HG03342 (cell line): ENCODE measurements at regions not wholly inside any gene's neighbourhood (a gene's known extent, or its start where the extent isn't known, plus 50 kb on each side); places are given as distances from the start of the nearest gene placed in this dataset.
A peak's percentile ranks its signal among the peaks of the same experiment; 100 is the strongest.

Experiments used
- ATAC-seq: cut with Tn5 transposase; IDR thresholded peaks from one replicate; pipeline ENCODE4 v1.9.1; 2021; ENCODE audit warnings: mild to moderate bottlenecking, moderate library complexity; ENCODE audit not compliant: unreplicated experiment

DNA sequence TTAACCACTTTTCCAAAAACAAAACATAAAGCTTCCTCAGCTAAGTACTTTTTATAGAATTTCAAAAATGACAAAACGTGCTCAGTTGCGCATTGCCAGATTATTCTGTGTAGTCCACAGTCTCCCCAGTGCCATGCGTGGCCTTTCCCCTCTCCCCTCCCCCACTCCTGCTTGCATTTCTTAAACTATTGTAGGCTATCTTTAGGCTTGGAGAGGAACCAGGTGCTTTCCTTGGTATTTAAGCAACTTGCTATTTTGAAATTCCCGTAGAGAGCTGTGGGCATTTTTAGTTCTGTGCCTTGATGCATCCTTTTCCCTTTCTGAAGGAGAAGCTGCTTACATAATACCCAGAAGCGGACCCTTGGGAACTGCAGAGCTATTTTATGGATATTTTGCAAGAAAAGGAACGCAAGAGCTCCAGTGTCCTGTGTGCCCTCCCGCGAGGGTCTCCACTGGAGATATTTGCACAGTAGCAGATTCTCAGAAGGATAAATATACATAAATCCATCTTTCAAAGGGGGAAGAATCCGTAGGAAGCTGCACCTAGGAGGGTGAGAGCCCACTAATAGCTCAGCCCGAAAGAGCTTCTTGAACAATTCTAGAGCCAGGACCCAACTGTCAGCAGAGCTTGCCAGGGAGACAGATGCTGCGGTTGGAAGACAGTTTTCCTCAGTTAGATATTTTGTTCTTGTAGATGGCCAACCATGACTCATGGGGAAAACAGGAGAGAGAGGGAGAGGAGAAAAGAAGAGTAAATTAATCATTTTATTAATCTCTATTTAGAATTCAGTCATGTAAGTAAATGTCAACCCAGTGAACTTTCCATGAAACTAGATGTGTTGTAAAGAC, 1298.3 kb upstream of the WWC1 start:
- ATAC-seq: no peak

DNA sequence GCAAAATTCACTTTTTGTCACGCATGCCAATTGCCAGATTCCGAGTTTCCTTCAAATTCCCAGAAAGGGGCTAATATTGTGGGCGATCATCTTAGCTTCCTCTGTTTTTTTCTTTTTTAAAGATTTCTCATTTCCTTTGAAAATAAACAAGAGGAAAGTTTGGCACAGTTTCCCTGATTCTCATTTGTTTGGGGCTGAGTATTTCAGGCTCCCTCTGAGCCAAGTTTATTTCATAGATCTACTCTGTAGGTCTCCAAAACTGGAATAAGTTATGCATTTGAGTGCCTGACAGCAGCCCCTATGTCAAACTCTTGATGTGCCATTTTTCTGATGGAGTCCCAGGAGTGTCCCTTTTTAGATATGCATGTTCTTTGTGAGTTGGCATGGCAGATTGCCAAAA, 1297.2 kb upstream of the WWC1 start:
- no peak for ATAC-seq

DNA sequence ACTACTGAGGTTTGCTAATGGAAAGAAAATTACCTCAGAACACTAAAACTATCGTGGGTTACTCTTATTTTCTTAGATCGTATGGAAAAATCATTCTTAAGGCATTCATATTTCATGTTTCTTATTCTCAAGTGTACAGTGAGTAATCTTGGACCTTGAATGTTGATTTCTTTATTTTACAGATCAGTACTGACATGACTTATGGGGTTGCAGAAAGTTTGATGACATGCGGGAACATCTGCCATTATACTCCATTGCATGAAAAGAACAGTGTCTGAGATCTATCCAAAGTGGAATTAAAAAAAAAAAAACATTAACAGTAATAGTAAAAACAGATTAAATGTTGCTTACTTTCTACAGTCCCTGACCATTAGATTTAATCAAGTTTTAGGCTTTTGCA, 1290.2 kb upstream of the WWC1 start:
- ATAC-seq: no peak

DNA sequence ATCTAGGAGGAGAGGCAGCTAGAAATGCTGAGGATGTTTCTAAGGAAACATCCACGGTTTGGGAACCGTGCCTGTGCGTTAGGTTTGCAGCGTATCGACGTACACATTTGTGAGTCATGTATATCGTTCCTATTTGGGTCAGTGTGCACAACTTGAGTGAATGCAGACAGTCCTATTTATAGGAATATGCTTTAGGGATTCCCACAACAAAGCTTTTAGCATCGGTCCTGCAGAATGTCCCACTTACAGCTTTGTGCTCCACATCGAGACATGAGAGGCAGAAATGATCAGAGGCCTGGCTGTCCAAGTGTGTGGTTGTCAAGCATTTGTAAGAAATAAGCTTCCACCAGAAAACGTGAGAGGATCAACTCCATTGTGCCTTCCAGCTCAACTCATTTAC, 1282.7 kb upstream of the WWC1 start:
- no peak for ATAC-seq

DNA sequence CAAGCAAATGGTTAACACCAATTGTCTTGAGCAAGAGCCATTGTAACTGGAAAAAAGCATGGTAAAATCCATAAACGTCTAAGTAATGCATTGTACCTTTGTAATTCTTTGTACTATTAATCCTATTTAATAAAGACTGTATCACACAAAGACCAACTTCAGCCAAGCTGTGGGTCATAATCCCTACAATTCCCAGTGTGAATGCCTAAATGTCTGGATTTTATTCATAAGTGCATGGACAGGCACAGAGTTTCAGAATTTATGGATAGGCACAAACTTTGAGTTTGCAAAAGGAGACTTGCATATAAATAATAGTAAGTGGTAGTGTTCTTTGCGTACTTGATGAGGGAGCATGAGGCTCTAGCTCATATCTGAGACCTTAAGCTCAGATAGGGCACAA, 1280.2 kb upstream of the WWC1 start:
- no peak for ATAC-seq

DNA sequence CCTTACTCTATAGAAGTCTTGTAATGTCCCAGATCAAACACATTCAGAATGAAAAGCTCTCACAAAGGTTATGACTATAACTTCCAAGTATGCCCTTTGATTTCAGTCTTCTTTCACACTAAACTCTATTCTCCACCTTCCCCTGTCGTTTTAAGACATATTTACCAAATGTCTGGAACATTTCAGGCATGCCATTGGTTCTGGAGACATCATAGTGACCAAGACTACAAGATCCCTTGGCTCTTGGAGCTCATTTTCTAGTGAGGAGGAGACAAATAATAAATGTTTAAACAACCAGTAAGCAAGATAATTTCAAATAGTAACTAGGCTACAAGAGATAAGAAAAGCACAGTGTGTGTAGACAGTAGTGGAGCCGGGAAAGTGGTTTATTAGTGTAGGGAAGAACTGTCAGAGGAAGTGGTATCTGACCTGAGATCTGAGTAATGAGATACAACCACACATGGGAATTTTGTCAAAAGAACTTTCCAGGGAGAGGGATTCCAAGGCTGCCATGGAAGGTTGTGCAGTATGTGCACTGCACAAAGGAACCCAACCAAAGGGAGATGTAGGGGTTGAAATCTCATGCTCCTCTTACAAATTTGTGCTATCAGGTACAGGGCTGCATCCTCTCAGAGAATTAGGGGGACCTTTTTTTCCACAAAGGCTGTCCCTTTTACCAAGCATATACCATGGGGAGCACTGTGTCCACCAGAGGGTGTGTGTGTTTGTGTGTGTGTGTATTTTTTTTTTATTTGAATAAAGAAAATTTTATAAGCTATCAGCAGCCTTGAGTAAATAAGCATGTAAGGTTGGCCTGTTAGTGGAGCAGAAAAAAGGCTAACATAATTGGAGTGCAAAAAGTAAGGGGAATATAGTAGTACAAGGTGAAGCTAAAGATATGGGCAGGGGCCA, 1279.1 kb upstream of the WWC1 start:
- ATAC-seq: no peak

DNA sequence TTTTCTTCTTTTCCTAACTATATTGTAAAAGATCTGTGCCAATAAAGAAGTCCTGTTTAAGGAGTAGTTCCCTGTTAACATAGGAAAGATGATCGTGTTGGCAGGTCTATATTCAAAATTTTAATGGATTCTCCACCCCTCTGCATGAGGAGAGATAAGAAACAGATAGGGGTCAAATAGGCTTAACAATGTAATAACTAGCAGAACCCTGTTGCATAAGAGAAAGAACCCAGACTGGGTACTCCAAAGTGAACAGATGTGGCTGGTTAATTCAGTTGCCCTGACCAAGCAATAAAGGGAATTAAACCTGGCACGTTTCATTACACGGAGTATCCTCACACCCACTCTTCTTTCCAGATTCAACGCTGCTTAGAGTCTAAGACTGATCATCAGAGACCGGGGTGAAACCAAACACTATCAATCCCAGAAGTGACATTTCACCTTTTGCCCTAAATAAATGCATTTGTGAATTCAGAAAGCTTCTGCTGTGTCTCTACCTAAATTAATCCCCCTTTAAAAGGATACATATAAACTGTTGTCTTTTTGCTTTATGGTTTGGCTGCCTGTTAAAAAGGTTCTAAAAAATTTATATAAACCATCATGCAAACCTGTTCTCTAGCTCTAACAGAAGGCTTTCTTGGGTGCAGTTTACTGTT, 1276.9 kb upstream of the WWC1 start:
- ATAC-seq: no peak

DNA sequence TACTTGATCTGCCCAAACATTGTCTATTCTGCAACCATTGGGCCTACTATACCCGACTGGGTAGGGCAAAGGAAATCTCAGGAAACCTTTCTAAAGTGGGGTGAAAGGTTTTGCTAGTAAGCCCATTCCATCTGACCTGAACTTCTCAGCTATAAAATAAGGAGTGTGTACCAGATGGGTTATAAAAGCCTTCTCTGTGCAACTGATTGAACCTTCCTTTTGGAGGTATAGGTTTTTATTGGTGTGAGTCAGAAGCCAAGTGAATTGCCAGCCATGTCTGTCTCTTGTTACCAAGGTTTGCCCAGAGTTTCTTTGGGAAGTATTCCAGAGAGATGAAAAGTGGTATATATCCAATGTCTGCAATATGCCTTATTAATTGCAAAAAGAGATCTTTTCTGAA, 1271.0 kb upstream of the WWC1 start:
- ATAC-seq: no peak

DNA sequence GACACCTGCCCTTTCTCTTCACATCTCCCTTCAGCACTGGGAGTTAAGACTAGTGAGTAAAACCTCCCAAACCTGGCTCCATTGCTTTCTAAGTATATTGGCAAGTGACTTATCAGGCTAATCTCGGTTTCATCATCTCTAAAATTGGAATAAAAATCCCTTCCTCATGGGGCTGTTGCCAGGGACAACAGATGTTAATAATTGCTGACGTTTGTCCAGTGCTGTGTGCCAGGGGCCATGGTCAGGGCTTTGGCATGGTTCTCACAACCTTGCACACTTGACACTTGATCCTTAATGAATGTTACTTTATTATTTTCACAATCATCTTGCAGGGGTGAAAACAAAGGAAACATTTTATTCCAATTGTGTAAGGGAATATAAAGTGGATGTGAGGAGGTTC, 1262.0 kb upstream of the WWC1 start:
- no peak for ATAC-seq

DNA sequence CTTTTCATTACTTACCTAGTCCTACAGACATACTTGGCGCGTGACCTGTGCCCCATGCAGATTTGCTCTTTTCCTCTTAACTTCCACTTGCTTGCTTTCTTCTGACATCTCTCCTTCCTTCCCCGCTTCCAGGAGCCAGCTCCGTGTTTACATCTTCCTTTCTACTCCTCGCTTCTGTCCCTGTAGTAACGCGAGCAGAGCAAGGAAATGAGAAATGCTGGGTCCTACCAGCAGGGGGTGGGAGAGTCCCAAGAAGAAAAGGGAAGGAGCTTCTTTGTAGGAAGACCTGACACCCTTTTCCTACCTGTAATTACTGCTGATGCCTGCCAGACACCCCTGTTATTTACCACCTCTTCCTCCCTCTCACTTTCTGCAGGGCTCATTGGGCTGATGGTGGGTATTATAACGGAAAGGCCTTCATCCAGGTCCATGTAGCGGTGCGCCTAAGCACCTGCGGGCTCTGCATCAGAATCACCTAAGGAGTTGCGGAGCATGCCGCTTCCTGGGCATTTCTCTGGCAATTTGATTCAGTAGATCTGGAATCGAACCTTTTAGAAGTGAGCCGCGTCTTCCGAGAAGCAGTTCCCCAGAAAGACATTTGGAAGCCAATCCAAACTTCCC, 1260.8 kb upstream of the WWC1 start:
- ATAC-seq: no peak

DNA sequence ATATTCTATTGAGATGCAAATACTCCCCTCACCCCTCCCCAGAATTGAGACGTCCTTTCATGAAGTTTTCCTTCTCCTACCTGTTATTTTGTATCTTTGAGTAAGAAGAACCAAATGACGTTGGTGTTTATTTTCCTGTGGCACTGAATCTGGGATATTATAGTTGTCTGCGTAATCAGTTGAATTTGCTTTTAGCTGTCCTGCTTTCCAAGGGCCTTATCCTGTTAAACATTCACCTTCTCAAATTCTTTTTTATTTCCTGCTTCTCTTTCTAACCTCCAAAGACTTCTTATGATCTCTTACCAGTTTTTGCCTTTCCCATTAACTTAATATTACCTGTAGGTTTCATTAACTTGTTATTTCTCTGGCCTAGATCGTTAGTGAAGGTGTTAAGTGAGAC, 1254.9 kb upstream of the WWC1 start:
- no peak for ATAC-seq

DNA sequence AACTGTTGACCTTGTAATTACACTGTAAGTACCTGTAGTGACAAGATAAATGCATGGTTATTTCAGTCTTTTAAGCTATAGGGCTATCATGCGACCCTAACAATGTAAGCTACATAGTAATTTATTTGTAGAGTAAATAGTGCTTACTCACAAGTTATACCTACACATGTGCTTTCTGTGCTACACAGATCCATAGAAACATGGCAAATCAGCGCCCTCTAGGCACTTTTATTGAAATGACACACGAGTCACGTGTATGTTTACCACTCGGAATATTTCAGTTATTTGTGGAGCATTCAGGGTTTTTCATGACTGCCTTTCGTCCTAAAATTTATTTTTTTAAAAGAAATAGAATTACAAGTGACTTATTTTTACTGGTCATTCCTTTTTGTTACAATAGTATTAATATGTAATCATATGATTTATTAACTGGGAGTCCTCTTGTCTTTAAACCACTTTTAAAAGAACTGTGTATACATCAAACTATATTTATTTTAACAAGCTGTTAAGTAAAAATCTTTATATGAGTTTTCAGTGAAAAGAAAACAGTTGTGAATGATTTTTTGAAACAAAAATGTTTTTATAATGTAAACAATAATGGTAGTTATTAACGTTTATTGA, 1242.3 kb upstream of the WWC1 start:
- peak; percentile 90 for ATAC-seq

DNA sequence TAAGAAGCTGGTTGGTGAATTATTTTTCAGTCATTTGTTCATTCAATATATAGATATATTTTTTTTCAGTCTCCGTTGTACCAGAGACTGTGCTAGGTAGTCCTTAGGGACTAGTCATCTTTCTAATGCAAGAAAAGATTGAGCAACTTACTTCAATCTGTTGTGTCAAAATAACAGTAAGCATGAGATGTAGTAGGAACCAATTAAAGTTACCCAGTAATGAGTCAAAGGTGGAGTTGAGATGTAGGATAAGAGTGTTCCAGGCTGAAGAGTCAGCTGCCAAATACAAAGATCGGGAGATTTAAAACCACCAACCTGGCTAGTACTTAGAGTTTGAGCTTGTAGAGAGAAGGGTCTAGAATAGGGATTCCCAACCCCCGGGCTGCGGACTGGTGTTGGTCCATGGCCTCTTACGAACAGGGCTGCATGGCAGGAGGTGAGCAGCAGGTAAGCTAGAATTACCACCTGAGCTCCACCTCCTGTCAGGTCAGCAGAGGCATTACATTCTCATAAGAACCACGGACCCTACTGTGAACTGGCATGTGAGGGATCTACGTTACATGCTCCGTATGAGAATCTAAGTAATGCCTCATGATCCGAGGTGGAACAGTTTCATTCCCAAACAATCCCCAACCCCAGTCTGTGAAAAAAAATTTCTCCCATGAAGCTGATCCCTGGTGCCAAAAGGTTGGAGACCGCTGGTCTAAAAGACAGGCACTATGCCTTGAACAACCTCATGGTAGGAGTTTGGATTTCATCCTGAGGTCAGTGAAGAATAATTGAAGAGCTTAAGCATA, 1241.5 kb upstream of the WWC1 start:
- ATAC-seq: no peak

DNA sequence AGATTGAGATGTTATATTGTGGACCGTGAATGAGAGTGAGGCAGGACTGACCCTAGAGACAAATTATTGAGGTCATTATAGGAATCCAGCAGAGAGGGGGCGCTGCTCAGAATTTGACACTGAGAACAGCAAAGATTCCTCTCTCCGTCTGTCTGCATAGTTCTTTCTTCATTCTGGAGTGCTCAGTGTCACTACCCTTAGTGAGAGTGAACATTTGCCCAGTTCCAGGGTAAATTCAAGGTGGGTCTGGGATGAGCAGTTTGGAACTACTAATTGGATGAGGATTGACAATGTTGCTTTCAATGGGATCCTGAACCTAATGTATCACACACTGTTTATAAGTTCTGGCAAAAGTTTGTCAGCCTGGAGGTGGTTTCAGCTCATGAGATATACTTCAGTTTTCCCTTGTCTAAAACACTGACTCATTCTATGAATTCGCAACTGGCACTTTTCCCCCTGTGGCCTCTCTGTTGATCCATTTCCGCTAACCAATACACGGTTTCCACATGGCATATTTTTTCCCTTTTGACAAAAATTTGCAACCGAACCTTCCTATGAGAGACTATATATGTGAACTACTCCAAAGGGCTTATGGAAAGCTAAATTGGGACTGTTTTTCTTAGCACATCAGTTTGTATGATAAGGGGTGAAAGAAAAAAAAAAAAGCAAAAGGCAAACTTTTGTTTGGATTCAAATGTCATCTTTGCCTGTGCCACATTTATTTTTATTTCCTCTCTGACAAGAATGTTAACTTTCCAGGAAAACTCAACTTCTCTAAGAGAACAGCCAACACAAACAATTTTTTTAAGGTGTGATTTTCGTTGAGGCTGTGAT, 1240.7 kb upstream of the WWC1 start:
- no peak for ATAC-seq

DNA sequence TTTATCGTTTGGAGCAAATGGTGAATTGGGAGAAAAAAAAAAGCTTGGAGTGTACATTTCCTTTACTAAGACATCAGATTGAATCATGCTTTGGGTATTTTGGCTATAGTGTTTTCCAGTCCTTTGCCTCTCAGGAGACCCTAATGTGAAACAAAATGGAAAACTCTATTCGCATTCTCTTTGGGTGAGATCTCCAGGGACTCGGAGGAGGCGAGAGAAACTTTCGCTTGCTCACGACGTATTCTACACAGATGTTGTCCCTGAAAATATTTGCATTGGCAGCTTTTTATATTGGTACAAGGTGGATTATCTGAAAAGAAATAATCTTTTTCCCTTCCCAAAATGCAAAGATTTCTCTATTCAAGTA, 1240.1 kb upstream of the WWC1 start:
- no peak for ATAC-seq

DNA sequence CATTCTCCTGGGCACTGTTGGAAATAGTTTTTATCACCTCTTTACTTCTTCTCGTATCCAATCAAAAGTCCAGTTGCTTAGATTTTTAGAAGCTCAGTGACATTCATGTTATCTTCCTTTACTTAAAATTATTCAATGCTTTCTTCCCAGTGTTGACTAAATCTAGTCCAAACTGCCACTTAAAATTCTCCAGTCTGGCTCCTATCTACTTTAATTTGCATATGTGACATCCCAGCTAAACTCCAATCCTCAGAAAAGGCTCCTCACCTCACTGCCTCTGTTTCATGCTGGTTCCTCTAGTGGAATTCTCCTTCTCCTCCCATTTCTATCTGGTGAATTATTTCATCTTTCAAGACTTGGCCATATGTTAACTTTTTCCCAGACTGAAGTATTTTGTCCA, 1238.7 kb upstream of the WWC1 start:
- ATAC-seq: no peak

DNA sequence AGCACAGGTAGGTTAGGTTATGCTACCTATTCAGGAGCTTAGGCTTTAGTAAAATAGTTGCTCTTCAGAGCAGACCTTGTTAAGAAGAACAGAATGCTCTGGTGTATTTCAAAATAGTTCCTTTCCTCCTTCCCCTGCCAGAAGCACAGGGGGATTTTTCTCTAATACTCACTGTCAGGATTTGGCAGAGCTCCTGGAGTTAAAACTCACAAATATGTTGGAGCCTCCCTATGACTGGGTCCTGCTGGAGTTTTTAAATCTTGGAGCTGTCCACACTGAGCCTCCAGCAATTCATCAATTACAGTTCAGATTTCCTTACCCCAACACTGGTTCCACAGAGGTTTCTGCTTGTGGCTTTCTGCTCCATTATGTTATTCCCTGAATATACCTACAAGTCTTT, 1233.8 kb upstream of the WWC1 start:
- no peak for ATAC-seq

DNA sequence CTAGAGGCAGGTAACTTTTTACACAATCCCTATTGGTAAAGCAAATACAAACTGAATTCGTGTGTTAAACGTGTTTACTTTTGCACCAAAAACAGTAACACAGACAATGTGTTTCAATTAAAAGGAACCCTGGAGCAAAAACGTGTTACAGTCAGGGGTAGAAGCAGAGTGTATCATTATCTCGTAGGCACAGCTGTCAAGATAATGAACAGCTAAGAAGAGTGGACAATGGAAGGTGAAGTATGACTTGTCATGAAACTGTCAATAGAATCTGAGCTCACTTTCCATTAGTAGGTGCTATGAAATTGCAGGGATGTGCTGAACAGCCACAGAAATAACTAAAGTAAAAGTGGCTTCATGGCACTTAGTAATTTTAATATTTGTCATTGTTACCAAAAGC, 1229.8 kb upstream of the WWC1 start:
- no peak for ATAC-seq

DNA sequence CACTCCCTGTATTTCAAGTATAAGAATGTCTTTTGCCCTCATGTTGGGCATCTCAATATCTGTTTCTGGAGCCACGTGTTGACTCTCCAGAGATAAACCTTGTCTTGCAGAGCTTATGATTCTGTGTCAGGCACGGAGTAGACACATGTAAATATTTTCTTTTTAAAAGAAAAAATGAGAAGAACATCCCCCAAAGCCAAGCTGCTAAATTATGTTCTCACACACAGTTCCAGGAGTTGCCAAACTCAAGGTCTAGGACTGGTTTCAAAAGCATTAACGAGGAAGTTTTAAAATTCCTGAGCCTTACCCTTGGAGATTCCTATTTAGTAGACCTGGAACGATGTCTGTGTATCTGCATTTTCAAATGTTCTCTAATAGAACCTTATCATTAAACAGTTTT, 1228.3 kb upstream of the WWC1 start:
- ATAC-seq: no peak
